ENCODE measurements at regions not wholly inside any gene's neighbourhood (a gene's known extent, or its start where the extent isn't known, plus 50 kb on each side); places are given as distances from the start of the nearest gene placed in this dataset.
"Not testable (repeated sequence)": the region's sequence is repeated elsewhere in the genome, so short reads cannot be mapped to it uniquely, and the experiment has no call there.

DNA sequence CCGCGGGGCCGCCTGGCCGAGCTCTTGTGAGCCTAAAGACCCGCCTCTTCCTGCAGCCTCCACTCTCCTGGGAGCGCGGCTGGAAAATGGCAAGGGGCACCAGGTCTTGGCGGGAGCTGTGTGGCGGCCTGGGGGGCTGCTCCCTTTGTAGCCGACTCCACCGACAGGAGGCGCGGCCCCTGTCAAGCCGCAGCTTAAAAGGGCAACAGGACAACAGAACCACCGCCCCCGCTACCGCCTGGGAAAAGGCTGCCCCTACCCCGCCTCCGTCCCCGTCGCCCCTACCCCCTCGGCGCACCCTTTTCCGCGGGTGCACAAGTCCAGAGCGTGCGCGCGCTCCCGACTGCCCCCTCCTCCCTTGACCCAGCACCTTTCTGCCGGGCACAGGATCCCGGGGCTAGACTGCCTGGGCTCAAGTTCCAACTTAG is 60.3 kb downstream of the GOLGA8K start:
- DNase-seq: peak; percentile 3

DNA sequence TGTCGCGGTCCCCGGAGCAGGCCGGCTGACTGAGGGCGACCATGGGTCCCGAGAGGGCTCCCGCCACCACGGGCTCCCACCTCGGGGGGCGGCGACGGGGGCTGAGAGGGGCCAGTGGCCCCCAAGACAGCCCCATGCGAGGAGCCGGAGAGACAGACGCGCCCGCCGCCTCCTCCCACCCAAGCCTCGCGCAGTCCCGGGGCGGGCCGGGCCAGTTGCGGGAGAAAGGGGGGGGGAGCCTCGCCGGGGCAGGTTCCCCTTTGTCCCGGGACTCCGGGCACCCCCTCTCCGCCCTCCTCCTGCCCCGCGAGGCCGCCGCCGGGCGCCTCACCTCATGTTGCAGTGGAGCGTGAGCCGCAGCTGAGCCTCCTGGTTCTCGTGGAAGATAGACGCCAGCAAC is 60.8 kb downstream of the GOLGA8K start:
- not testable (repeated sequence) for DNase-seq

DNA sequence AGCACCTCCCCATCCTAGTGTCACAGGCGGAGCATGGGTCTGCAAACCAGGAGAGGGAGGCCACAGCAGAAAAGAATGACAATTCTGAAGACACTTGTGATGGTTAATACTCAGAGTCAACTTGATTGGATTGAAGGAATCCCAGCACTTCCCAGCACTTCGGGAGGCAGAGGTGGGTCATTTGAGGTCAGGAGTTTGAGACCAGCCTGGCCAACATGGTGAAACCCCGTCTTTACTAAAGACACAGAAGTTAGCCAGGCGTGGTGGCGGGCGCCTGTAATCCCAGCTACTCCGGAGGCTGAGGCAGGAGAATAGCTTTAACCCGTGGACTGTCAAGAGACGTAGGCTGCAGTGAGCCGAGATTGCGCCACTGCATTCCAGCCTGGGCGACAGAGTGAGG is 61.6 kb downstream of the GOLGA8K start:
- DNase-seq: not testable (repeated sequence)

DNA sequence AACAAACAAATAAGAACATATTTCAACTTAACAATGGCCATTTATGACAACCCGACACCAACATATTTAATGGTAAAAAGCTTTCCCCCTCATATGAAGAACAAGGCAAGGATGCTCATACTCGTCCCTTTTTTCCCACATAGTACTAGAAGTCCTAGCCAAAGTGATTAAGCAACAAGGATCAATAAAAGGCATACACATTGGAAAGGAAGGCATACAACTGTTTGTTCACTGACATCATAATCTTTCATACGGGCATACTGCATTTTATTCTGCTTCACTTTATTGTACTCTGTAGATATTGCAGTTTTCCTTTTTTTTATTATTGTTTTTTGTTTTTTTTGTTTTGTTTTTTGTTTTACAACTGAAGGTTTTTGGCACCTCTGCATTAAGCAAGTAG is 66.3 kb downstream of the GOLGA8K start:
- not testable (repeated sequence) for DNase-seq

DNA sequence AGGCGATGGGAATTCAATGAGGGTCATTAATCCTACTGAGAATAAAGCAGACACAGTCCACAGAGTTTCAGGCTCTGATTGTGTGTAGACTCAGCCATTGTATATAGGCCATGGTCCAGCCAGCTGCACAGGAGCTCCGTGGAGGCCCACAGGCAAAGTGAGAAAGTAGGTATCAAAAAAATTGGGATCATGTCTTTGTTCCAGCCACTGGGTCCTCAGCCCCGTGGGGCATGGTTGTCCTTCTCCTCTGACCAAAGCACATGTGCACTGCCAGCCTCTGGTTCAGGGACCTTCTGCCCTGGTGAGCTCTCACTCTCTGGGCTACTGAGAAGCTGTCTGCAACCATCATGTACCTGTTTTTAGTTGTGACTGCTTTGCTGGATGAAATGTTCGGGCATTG is 79.7 kb downstream of the GOLGA8K start:
- not testable (repeated sequence) for DNase-seq

DNA sequence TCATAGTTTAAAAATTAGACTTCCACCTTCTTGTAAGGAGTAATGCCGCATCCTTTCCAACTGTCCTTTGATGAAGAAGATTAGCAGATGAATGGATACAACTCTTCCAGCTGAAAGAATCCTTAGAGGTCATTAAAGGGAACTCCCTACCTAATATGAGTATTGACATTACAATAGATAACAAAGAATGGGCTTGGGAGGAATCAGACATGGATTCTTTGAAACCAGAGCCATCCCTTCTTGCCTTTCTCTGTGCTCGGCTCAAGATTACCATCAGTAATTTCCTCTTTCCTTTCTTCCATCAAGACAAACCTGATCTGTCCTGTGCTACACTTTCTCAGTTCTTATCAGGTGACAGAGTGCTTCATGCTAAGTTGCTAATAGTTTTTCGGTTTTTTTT is 83.8 kb downstream of the GOLGA8K start:
- DNase-seq: not testable (repeated sequence)

GRCh38 chr15:32316482-32316881 is 86.6 kb downstream of the GOLGA8K start:
- DNase-seq: not testable (repeated sequence)

DNA sequence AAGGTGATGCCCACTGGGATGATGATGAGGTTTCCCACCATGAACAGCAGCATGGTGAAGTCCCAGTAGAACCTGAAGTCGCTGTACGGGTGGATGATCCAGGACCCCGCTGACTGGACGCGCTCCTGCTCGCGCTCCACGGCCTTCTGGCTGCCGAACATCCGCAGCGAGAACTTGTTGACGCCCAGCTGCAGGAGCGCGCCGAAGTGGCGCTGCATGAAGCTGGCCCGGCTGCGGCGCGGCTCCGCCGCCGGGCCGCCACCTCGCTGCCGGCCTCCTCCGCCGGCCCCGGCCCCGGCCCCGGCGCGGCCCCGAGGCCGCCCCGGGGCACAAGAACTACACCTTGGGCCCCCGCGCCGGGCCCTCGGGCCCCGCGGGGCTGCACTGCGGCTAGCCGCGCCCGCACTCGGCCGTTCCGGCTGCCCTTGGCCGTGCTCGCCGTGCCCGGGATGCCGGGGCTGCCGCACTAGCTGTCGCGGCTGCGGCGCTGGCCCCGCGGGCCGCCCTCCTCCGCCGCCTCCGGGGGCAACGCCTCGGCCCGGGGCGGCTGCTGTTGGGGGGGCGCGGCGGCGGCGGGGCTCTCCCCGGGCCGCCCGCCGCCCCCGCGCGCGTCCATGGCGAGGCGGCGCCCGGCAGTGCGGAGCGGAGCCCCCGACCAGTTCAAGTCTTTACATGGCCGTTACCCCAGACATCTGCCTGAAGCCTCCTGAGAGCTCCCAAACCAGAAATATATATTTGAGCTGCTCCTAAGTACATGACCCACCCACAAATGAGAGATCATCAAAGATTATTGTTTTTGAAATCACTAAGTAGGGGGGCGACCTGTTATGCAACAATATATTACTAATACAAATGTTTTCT is 87.8 kb downstream of the GOLGA8K start:
- DNase-seq: not testable (repeated sequence)

DNA sequence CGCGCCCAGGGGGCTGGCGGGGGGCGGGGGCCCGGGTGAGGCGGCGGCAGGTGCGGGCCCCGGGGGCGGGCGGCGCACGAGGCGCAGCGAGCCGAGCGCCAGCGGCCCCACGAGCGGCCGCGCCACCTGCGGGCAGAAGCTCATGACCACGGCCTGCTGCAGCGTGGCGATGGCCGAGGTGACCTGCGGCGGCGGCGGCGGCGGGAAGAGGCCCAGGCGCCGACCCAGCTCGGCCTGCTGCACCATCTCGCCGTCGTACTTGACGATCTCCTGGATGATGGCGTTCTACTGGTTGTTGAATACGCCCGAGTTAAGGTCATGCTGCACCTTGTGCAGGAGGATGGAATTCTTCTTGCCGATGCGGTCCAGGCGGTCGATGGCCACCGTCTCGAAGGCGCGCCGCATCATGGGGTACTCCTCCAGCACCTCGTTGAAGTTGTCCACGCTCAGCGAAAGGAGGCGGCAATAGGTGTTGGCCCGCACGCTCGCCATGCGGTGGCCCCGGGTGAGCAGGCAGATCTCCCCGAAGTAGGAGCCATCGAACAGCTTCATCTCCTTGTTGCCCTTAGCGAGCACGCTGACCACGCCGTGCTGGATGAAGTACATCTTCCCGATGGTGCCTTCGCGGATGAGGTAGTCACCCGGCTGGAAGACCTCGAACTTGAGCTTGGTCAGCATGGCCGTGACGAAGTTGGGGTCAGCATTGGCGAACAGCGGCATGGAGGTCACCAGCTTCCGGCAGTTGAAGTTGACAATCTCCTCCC is 89.5 kb downstream of the GOLGA8K start:
- DNase-seq: not testable (repeated sequence)

DNA sequence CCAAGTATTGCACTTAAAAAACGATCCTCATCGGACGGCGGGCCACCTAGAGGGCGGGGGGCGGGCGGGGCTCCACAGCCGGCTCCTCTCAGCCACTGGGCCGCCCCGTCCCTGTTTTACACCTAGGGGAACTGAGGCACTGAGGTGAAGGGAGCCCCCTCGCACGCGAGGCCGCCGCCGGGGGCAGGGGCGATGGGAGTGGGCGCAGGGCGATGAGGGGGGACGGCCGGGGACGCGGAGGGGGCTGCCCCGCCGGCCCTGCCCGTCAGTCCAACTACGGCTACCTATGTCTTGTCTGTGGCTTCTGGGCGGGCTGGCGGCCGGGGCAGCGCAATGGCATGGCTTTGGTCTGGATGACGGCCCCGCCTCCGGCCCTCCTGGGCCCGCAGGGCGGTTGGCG is 90.4 kb downstream of the GOLGA8K start:
- not testable (repeated sequence) for DNase-seq

- DNase-seq: not testable (repeated sequence)
These were observed 95.5 kb downstream of the GOLGA8K start for GRCh38 chr15:32307592-32307991.

GRCh38 chr15:32276200-32276830 is 126.8 kb downstream of the GOLGA8K start:
- not testable (repeated sequence) for DNase-seq

- not testable (repeated sequence) for DNase-seq
These were observed 149.1 kb downstream of the GOLGA8K start for GRCh38 chr15:32253958-32254357.

GRCh38 chr15:32249207-32249606 is 153.9 kb downstream of the GOLGA8K start:
- DNase-seq: not testable (repeated sequence)

- DNase-seq: not testable (repeated sequence)
These were observed 159.4 kb downstream of the GOLGA8K start for GRCh38 chr15:32243727-32244126.

DNA sequence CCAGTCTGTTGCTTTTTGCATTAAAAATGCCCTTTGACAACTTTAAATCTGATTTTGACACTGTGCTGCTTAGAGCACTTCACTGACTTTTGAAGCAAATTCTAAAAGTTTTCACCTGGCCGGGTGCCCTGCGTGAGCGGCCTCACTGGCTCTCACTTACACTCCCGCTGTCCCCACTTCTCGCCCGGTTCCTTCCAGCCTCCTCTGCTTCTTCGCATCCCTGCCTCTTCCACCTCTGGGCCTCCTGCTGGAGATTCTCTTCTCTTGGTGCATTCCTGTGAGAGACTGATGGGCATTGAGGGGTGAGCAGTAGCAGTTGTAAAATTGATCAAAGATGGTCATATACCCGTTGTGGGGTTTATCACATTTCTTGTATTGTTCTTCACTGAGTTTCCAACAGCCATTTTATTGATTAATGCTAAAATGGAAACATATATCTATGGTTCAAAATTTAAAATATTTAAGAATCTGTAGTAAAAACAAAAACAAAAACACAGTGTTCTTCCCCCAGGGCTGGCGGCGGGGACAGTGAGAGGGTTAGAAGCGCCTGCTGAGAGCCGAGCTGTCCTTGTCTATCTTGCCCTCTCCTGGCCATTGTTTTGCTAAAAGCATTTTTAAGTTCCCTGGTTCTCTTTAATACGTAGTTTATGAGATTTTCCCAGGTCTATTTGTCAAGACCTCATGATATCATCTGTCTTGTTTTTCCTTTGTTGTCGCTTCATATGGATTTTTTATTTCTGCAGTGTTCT is 160.1 kb downstream of the GOLGA8K start:
- not testable (repeated sequence) for DNase-seq

DNA sequence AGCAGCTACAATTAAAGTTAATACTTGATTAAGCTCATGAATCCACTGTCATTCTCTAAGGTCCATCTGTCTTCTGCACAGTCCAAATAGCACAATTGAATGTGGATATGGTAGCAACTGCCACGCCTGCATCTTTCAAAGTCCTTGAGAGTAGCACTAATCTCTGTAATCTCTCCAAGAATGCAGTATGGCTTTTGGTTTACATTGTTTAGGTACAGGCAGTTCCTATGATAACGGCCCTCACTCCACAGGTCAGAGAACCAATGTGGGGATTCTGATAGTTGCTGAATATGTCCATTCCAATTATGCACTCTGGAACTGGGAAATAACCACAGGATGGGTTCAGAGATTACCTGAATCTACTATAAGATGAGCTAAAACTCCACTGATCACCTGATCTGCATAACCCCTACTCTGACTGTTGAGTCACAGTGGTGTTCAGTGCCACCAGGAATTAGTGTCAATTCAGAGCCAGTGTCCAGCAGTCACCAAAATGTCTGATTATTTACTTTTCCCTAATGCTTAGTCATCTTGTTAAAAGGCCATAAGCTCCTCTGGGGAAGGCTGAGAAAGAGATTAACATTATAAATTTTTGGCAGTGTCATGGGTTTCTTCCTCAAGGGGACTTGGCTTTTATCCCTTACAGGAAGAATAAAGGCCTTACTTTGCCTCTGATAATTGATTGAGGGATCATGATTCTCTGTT is 175.5 kb downstream of the GOLGA8K start:
- DNase-seq: not testable (repeated sequence)

GRCh38 chr15:32222716-32223115 is 180.4 kb downstream of the GOLGA8K start:
- DNase-seq: no peak
